Prostate gland (tissue), 1 donor: ENCODE measurements at regions not wholly inside any gene's neighbourhood (a gene's known extent, or its start where the extent isn't known, plus 50 kb on each side); places are given as distances from the start of the nearest gene placed in this dataset.

ENCODE experiments used
- POLR2A ChIP-seq: fragments of 450-650 bp; IDR thresholded peaks from one replicate; pipeline ENCODE4 v1.6.1; 2016; ENCODE audit warnings: antibody characterized with exemption, mild to moderate bottlenecking
- POLR2AphosphoS5 ChIP-seq: sonication (generic); formaldehyde crosslinking; IDR thresholded peaks from one replicate; pipeline ENCODE4 v1.6.1; 2017; ENCODE audit warnings: antibody characterized with exemption

GRCh38 chr5:171695804-171696203, 89.8 kb upstream of the SMIM23 start:
- TF ChIP-seq POLR2A, result no peak
- no peak for TF ChIP-seq POLR2AphosphoS5
